SK-N-SH (cell line): ENCODE measurements at regions not wholly inside any gene's neighbourhood (a gene's known extent, or its start where the extent isn't known, plus 50 kb on each side); places are given as distances from the start of the nearest gene placed in this dataset.

Experiments
- CTCF ChIA-PET: fragments of 300-600, 350-600 bp; formaldehyde crosslinking; extraction: SDS; loops from one replicate; lab custom pipeline; 2021; lab: Yijun Ruan, JAX
- POLR2A ChIA-PET: fragments of 350-600 bp; sonication (Branson Sonifier 250); formaldehyde crosslinking; extraction: SDS; loops from one replicate; lab custom pipeline; 2020; ENCODE audit warnings: antibody characterized with exemption, inconsistent platforms; lab: Yijun Ruan, JAX
- DNase-seq: peaks from one replicate; pipeline ENCODE4 v3.0.0; 2012
- H2AFZ ChIP-seq: fragments of 200-600 bp; sonication (generic); 2 replicates; pipeline ENCODE4 v1.8.1; 2016; ENCODE audit warnings: antibody characterized with exemption, mild to moderate bottlenecking, low read depth
- H3F3A ChIP-seq: fragments of 200-600 bp; sonication (generic); replicated peaks from 2 replicates; pipeline ENCODE3; 2016; ENCODE audit warnings: antibody characterized with exemption, mild to moderate bottlenecking; ENCODE audit not compliant: insufficient read depth
- H3K27ac ChIP-seq, 2 experiments: fragments of 200-500 bp in 1 of 2; fragments of 200-600 bp in 1 of 2; sonication (Bioruptor generic) in 1 of 2; sonication (generic), shearing (Covaris generic) in 1 of 2; 2 replicates each; pipeline versions ENCODE4 v1.5.1 to v1.6.1; 2014 to 2016; ENCODE audit warnings: low read depth in 2 of 2, inconsistent platforms in 1 of 2, low read length in 1 of 2, mild to moderate bottlenecking in 1 of 2, mixed read lengths in 1 of 2
- H3K27me3 ChIP-seq: fragments of 200-600 bp; sonication (generic), shearing (Covaris generic); 2 replicates; pipeline ENCODE4 v1.6.1; 2016; ENCODE audit warnings: mixed run types; ENCODE audit not compliant: insufficient read depth
- H3K36me3 ChIP-seq, 2 experiments: fragments of 200-500 bp in 1 of 2; fragments of 200-600 bp in 1 of 2; sonication (Bioruptor generic) in 1 of 2; sonication (generic) in 1 of 2; replicated peaks in 1 of 2; 2 replicates each; pipeline versions ENCODE3 to v1.5.1; 2014 to 2016; ENCODE audit warnings: low read length in 1 of 2, mild to moderate bottlenecking in 1 of 2; ENCODE audit not compliant: insufficient read depth in 2 of 2, control insufficient read depth in 1 of 2
- H3K4me1 ChIP-seq, 2 experiments: fragments of 200-500 bp in 1 of 2; fragments of 200-600 bp in 1 of 2; sonication (Bioruptor generic) in 1 of 2; sonication (generic), shearing (Covaris generic) in 1 of 2; 2 replicates each; pipeline versions ENCODE4 v1.5.1 to v1.6.1; 2014 to 2016; ENCODE audit warnings: low read depth in 1 of 2, low read length in 1 of 2, mixed run types in 1 of 2; ENCODE audit not compliant: insufficient read depth in 2 of 2, control insufficient read depth in 1 of 2
- H3K4me2 ChIP-seq: fragments of 200-600 bp; sonication (generic), shearing (Covaris generic); 2 replicates; pipeline ENCODE4 v1.6.1; 2017; ENCODE audit warnings: mixed run types
- H3K4me3 ChIP-seq, 2 experiments: fragments of 200-500 bp in 1 of 2; fragments of 200-600 bp in 1 of 2; sonication (Bioruptor generic) in 1 of 2; sonication (generic), shearing (Covaris generic) in 1 of 2; 2 replicates each; pipeline versions ENCODE4 v1.5.1 to v1.8.1; 2014 to 2016; ENCODE audit warnings: low read depth in 2 of 2, inconsistent platforms in 1 of 2, low read length in 1 of 2, mild to moderate bottlenecking in 1 of 2, mixed read lengths in 1 of 2, moderate library complexity in 1 of 2
- H3K79me2 ChIP-seq: fragments of 200-600 bp; sonication (generic); 2 replicates; pipeline ENCODE4 v1.8.1; 2017; ENCODE audit warnings: mild to moderate bottlenecking; ENCODE audit not compliant: insufficient read depth
- H3K9ac ChIP-seq: fragments of 200-600 bp; sonication (generic); 2 replicates; pipeline ENCODE4 v1.6.1; 2017; ENCODE audit warnings: mixed run types
- H3K9me2 ChIP-seq: fragments of 200-600 bp; sonication (generic); 2 replicates; pipeline ENCODE4 v1.6.1; 2017; ENCODE audit warnings: mixed run types
- H3K9me3 ChIP-seq: fragments of 200-600 bp; sonication (generic); 2 replicates; pipeline ENCODE4 v1.6.1; 2017; ENCODE audit warnings: mixed run types, mild to moderate bottlenecking, moderate library complexity
- H4K20me1 ChIP-seq: fragments of 200-600 bp; sonication (generic); 2 replicates; pipeline ENCODE4 v1.6.1; 2017; ENCODE audit warnings: mild to moderate bottlenecking, mixed run types; ENCODE audit not compliant: insufficient read depth
- ELF1 ChIP-seq: IDR thresholded peaks from 2 replicates; pipeline ENCODE4 v1.4.0; 2012
- EP300 ChIP-seq, 2 experiments: IDR thresholded peaks; 2 replicates each; pipeline versions ENCODE4 v1.4.0 to v1.6.1; 2012; ENCODE audit warnings: borderline replicate concordance in 1 of 2, low read depth in 1 of 2, low read length in 1 of 2
- EZH2phosphoT487 ChIP-seq: fragments of 200-600 bp; sonication (generic); IDR thresholded peaks from 2 replicates; pipeline ENCODE4 v1.6.1; 2017; ENCODE audit warnings: low read depth, mixed run types, mild to moderate bottlenecking, antibody characterized with exemption, moderate library complexity, borderline replicate concordance
- FOSL2 ChIP-seq: IDR thresholded peaks from 2 replicates; pipeline ENCODE4 v1.4.0; 2012; ENCODE audit warnings: low read depth, mild to moderate bottlenecking, moderate library complexity, borderline replicate concordance
- GABPA ChIP-seq: IDR thresholded peaks from 2 replicates; pipeline ENCODE4 v1.4.0; 2012; ENCODE audit warnings: low read depth, mild to moderate bottlenecking
- MAX ChIP-seq: IDR thresholded peaks from 2 replicates; pipeline ENCODE4 v1.4.0; 2012; ENCODE audit warnings: low read depth
- MEF2A ChIP-seq: IDR thresholded peaks from 2 replicates; pipeline ENCODE4 v1.4.0; 2012; ENCODE audit warnings: low read depth, borderline replicate concordance
- MXI1 ChIP-seq: IDR thresholded peaks from 2 replicates; pipeline ENCODE4 v1.6.1; 2012; ENCODE audit warnings: mild to moderate bottlenecking, low read depth, low read length, improper control_type of control experiment
- NFIC ChIP-seq: IDR thresholded peaks from 2 replicates; pipeline ENCODE4 v1.4.0; 2012; ENCODE audit warnings: borderline replicate concordance
- POLR2AphosphoS5 ChIP-seq: IDR thresholded peaks from 2 replicates; pipeline ENCODE4 v1.6.1; 2012; ENCODE audit warnings: low read depth, low read length
- RCOR1 ChIP-seq: fragments of 150-350 bp; IDR thresholded peaks from 2 replicates; pipeline ENCODE4 v1.6.1; 2017; ENCODE audit warnings: antibody characterized with exemption, low read length
- RXRA ChIP-seq: IDR thresholded peaks from 2 replicates; pipeline ENCODE4 v1.4.0; 2012; ENCODE audit warnings: low read depth, mild to moderate bottlenecking, borderline replicate concordance
- SIN3A ChIP-seq: IDR thresholded peaks from 2 replicates; pipeline ENCODE4 v1.6.1; 2012; ENCODE audit warnings: low read depth, mild to moderate bottlenecking, low read length, moderate library complexity, borderline replicate concordance
- SMC3 ChIP-seq: IDR thresholded peaks from 2 replicates; pipeline ENCODE4 v1.6.1; 2012; ENCODE audit warnings: low read depth, low read length, improper control_type of control experiment
- TAF1 ChIP-seq: IDR thresholded peaks from 2 replicates; pipeline ENCODE4 v1.6.1; 2012; ENCODE audit warnings: low read depth, mild to moderate bottlenecking, low read length, moderate library complexity, borderline replicate concordance
- TCF12 ChIP-seq: IDR thresholded peaks from 2 replicates; pipeline ENCODE4 v1.4.0; 2012
- TEAD4 ChIP-seq: IDR thresholded peaks from 2 replicates; pipeline ENCODE4 v1.4.0; 2012; ENCODE audit warnings: mild to moderate bottlenecking, borderline replicate concordance; ENCODE audit not compliant: insufficient read depth
- USF2 ChIP-seq: fragments of 150-350 bp; IDR thresholded peaks from 2 replicates; pipeline ENCODE4 v1.6.1; 2017; ENCODE audit warnings: antibody characterized with exemption, low read length, low read depth, borderline replicate concordance
- YY1 ChIP-seq: IDR thresholded peaks from 2 replicates; pipeline ENCODE4 v1.4.0; 2012; ENCODE audit warnings: low read depth, mild to moderate bottlenecking
- WGBS: methylation state at CpG from one replicate; pipeline ENCODE4 v1.1.6; 2017; ENCODE audit warnings: low lambda C conversion rate; 5-methylcytosine and 5-hydroxymethylcytosine counted together
- TF ChIP-seq, protein P1 (sequence below): IDR thresholded peaks from 2 replicates; pipeline ENCODE4 v1.4.0; 2012; ENCODE audit warnings: low read depth, borderline replicate concordance
- TF ChIP-seq, protein P2 (sequence below): fragments of 150-350 bp; IDR thresholded peaks from 2 replicates; pipeline ENCODE4 v1.6.1; 2016; ENCODE audit warnings: mild to moderate bottlenecking, low read depth, low read length
- TF ChIP-seq, protein P3 (sequence below): IDR thresholded peaks from 2 replicates; pipeline ENCODE4 v1.4.0; 2012; ENCODE audit warnings: low read depth, borderline replicate concordance

DNA sequence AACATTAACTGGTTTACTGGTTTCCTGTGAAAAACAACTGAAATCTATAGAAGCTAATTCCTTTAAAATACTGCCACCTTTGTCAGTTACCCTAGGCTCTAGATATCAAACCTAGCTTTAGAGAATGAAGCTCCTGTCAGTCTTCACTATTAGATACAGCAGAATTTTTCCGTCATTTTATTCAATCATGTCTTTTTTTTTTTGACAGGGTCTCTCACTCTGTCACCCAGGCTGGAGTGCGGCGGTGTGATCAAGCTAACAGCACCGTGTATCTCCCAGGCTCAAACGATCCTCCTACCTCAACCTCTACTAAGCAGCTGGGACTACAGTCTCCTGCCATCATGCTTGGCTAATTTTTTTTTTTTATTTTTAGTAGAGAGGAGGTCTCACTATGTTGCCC is 415.2 kb upstream of the LRRTM4 start:
- Histone ChIP-seq H3K36me3 (no peaks in the 10 kb centered on the region), H3K9ac (no peak overlapping the region), H3K79me2 (no peaks in the 10 kb centered on the region), H3K9me2 (no peaks in the 10 kb centered on the region), H3K4me2 (no peak overlapping the region), H3F3A (no peaks in the 10 kb centered on the region), H3K27ac (no peak overlapping the region), H3K9me3 (no peaks in the 10 kb centered on the region; the same call in 1 of the 2 replicates), H3K4me1 (no peaks in the 10 kb centered on the region), H3K27me3 (no peaks in the 10 kb centered on the region), H3K4me3 (no peak overlapping the region), H4K20me1 (no peaks in the 10 kb centered on the region), H2AFZ (no peak overlapping the region)
- ChIA-PET POLR2A (interaction anchor here (0.6 kb wide), 1 partner anchor 108 kb away, joined by 3 read pairs; no protein-coding TSS in a partner anchor), CTCF (no interaction called here)
- TF ChIP-seq, protein P1, sequence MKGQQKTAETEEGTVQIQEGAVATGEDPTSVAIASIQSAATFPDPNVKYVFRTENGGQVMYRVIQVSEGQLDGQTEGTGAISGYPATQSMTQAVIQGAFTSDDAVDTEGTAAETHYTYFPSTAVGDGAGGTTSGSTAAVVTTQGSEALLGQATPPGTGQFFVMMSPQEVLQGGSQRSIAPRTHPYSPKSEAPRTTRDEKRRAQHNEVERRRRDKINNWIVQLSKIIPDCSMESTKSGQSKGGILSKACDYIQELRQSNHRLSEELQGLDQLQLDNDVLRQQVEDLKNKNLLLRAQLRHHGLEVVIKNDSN: no peak
- TF ChIP-seq SMC3 (no peak), TCF12 (no peak), GABPA (no peak), RCOR1 (no peak), SIN3A (no peak), EP300 (IDR thresholded peaks at IDR 0.05; ENCODE audit: borderline replicate concordance in 1 of 2, low read depth in 1 of 2, low read length in 1 of 2) (no peak), TEAD4 (no peak), ELF1 (no peak), EZH2phosphoT487 (no peak), MXI1 (no peak), USF2 (no peak), MEF2A (no peak)
- TF ChIP-seq, protein P2, sequence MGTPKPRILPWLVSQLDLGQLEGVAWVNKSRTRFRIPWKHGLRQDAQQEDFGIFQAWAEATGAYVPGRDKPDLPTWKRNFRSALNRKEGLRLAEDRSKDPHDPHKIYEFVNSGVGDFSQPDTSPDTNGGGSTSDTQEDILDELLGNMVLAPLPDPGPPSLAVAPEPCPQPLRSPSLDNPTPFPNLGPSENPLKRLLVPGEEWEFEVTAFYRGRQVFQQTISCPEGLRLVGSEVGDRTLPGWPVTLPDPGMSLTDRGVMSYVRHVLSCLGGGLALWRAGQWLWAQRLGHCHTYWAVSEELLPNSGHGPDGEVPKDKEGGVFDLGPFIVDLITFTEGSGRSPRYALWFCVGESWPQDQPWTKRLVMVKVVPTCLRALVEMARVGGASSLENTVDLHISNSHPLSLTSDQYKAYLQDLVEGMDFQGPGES: no peak
- no peak for DNase-seq
- WGBS: 54% methylated on average over 5 of the region's 5 CpGs

DNA sequence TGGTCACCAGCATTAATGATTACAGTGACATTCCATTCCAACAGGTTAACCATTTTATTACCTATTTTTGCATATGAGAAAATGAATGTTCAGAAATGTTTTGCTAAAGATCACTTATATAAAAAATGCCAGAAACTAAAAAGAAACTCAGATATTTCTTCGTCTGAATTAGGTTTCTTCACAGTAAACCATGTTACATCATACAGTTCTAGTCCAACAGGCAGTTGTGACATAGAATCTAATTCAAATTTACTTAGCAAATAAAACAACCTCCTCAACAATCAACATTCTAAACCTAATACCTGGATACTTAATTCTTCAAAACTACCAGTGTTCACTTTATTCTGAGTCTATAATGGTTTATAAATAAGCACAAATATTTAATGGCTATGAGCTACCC is 416.3 kb upstream of the LRRTM4 start:
- ChIA-PET POLR2A (no interaction called here), CTCF (no interaction called here)
- H3K27me3 ChIP-seq: no peaks in the 10 kb centered on the region
- no peaks in the 10 kb centered on the region; the same call in 1 of the 2 replicates for H3K9me3 ChIP-seq
- no peaks in the 10 kb centered on the region for H3K9me2 ChIP-seq
- H3K9ac ChIP-seq: no peak overlapping the region
- no peaks in the 10 kb centered on the region for H3K79me2 ChIP-seq
- H3K4me2 ChIP-seq: no peak overlapping the region
- no peak for DNase-seq
- TF ChIP-seq MAX (no peak), NFIC (no peak), POLR2AphosphoS5 (no peak), USF2 (no peak), TAF1 (no peak), TCF12 (no peak), RXRA (no peak), YY1 (no peak), ELF1 (no peak), FOSL2 (no peak), MXI1 (no peak)
- TF ChIP-seq, protein P3, sequence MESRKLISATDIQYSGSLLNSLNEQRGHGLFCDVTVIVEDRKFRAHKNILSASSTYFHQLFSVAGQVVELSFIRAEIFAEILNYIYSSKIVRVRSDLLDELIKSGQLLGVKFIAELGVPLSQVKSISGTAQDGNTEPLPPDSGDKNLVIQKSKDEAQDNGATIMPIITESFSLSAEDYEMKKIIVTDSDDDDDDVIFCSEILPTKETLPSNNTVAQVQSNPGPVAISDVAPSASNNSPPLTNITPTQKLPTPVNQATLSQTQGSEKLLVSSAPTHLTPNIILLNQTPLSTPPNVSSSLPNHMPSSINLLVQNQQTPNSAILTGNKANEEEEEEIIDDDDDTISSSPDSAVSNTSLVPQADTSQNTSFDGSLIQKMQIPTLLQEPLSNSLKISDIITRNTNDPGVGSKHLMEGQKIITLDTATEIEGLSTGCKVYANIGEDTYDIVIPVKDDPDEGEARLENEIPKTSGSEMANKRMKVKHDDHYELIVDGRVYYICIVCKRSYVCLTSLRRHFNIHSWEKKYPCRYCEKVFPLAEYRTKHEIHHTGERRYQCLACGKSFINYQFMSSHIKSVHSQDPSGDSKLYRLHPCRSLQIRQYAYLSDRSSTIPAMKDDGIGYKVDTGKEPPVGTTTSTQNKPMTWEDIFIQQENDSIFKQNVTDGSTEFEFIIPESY: no peak
- 8% methylated on average over 1 of the region's 1 CpG for WGBS
- no peaks in the 10 kb centered on the region for H3K36me3 ChIP-seq
- H3F3A ChIP-seq: no peaks in the 10 kb centered on the region
- no peaks in the 10 kb centered on the region for H3K4me1 ChIP-seq
- no peak overlapping the region for H2AFZ ChIP-seq
- no peak overlapping the region for H3K4me3 ChIP-seq
- no peaks in the 10 kb centered on the region for H4K20me1 ChIP-seq
- H3K27ac ChIP-seq: no peak overlapping the region
